HT1080 (cell line): ENCODE measurements at regions not wholly inside any gene's neighbourhood (a gene's known extent, or its start where the extent isn't known, plus 50 kb on each side); places are given as distances from the start of the nearest gene placed in this dataset. TPM values are rescaled to one million over a fixed set of nuclear protein-coding genes. Genes with fewer than 3 reads are reported as not detected.

Source experiments
- DNase-seq: peaks from one replicate; pipeline ENCODE4 v3.0.0-alpha.2; 2015; ENCODE audit warnings: low read depth
- small RNA-seq: library from RNA; depleted of rRNA; stranded (forward); fragments of <200 nt; gene quantifications from one replicate; pipeline ENCODE3, GENCODE V24; 2014

DNA sequence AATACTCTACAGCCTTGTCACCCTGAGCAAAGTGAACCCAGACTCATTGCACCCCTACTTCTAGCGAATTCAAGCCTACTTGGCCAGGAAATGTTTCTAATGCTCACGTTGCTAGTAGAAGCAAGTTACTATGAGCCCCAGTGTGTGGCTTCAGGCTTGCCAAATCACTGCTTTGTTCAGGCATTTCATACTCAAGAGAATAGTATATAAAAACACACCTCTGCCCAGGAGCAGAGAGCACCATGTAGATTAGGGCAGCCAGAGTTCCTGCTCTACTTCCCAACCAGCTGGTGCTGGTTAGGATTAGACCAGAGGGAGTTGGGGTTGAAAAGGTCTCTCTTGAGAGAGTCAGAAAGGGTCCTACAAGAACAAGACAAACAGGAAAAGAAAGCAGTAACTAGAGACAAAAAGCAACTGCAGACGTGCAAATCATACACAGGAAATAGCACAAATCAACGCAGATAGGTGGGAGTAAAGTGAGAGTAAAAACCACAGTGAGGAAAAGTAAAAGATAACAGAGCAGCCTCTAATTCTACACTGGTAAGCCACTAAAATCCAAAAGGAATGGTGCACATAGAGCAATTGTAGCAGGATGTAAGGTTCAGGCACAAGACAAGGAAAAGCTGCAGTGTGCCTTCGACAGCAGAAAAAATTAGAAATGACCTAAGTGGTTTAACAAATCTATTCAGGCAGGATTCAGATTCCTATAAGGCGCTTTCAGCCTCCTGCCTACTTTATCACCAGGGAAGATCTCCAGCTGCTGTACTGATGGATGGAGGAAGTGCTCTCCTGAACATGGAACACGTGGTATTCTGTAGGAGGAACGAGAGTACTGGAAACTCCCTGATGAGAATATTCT lies 49.6 kb upstream of the KIF2A start:
- DNase-seq: no peak

Small RNA genes lying in the stretch of these regions (small RNA-seq; reads per million reads assigned to genes)
- gene RN7SKP157 (not detected), gene RNU6-913P (not detected)
